ENCODE measurements at regions not wholly inside any gene's neighbourhood (a gene's known extent, or its start where the extent isn't known, plus 50 kb on each side); places are given as distances from the start of the nearest gene placed in this dataset.

DNA sequence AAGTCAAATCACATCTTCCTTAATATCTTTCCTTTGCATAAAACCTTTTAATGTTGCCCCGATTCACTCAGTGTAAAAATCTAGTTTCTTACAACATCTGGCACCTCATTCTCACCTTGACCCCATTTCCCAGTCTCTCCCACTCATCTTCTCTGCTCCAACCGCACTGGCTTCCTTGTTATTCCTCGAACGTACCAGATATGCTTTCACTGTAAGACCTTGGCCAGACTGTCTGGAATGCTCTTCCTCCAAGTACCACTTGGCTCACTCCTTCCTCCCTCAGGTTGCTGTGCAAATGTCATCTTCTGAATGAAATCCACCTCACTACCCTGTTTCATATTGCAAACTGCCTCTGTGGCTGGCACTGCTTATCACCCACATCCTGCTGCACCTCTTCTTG is 433.6 kb downstream of the HAPSTR1 start:
- no peak for TF ChIP-seq POLR2A (IDR thresholded peaks at IDR 0.05)
- TF ChIP-seq, protein P1, sequence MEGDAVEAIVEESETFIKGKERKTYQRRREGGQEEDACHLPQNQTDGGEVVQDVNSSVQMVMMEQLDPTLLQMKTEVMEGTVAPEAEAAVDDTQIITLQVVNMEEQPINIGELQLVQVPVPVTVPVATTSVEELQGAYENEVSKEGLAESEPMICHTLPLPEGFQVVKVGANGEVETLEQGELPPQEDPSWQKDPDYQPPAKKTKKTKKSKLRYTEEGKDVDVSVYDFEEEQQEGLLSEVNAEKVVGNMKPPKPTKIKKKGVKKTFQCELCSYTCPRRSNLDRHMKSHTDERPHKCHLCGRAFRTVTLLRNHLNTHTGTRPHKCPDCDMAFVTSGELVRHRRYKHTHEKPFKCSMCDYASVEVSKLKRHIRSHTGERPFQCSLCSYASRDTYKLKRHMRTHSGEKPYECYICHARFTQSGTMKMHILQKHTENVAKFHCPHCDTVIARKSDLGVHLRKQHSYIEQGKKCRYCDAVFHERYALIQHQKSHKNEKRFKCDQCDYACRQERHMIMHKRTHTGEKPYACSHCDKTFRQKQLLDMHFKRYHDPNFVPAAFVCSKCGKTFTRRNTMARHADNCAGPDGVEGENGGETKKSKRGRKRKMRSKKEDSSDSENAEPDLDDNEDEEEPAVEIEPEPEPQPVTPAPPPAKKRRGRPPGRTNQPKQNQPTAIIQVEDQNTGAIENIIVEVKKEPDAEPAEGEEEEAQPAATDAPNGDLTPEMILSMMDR (IDR thresholded peaks at IDR 0.05): no peak
